ENCODE measurements at regions not wholly inside any gene's neighbourhood (a gene's known extent, or its start where the extent isn't known, plus 50 kb on each side); places are given as distances from the start of the nearest gene placed in this dataset.

- no peak for TF ChIP-seq POLR2A (IDR thresholded peaks at IDR 0.05; ENCODE audit: low read depth, low read length)
- no peak for TF ChIP-seq CTCF (conservative IDR thresholded peaks at IDR 0.05; ENCODE audit: low read depth, low read length)
- TF ChIP-seq RCOR1 (IDR thresholded peaks at IDR 0.05; ENCODE audit: insufficient replicate concordance, low read length): no peak
- no peak for TF ChIP-seq USF2 (IDR thresholded peaks at IDR 0.05; ENCODE audit: low read depth, low read length)
- no peak for TF ChIP-seq SMC3 (IDR thresholded peaks at IDR 0.05; ENCODE audit: low read depth, low read length)
- TF ChIP-seq RFX5 (IDR thresholded peaks at IDR 0.05; ENCODE audit: low read depth, low read length): no peak
- TF ChIP-seq FOS (IDR thresholded peaks at IDR 0.05; ENCODE audit: low read depth, low read length): no peak
Observed at GRCh38 chr15:69553686-69554085, 101.1 kb downstream of the RPLP1 start.
